ENCODE measurements at regions not wholly inside any gene's neighbourhood (a gene's known extent, or its start where the extent isn't known, plus 50 kb on each side); places are given as distances from the start of the nearest gene placed in this dataset.

GRCh38 chr2:235300368-235301201 is 193.3 kb upstream of the AGAP1 start:
- DNase-seq (ENCODE audit: extremely low read depth in 1 of 2, low read depth in 1 of 2), result no peak

GRCh38 chr2:235301202-235302076 is 192.4 kb upstream of the AGAP1 start:
- no peak for DNase-seq (ENCODE audit: extremely low read depth in 1 of 2, low read depth in 1 of 2)

- no peak for DNase-seq (ENCODE audit: extremely low read depth in 1 of 2, low read depth in 1 of 2)
These were observed 191.6 kb upstream of the AGAP1 start for GRCh38 chr2:235302263-235302662.

GRCh38 chr2:235303499-235304291 is 190.1 kb upstream of the AGAP1 start:
- no peak for DNase-seq (ENCODE audit: extremely low read depth in 1 of 2, low read depth in 1 of 2)

GRCh38 chr2:235305678-235306077 is 188.2 kb upstream of the AGAP1 start:
- DNase-seq (ENCODE audit: extremely low read depth in 1 of 2, low read depth in 1 of 2), result no peak

GRCh38 chr2:235311044-235311443 is 182.8 kb upstream of the AGAP1 start:
- DNase-seq (ENCODE audit: extremely low read depth in 1 of 2, low read depth in 1 of 2), result no peak

- no peak for DNase-seq (ENCODE audit: extremely low read depth in 1 of 2, low read depth in 1 of 2)
These were observed 181.3 kb upstream of the AGAP1 start for GRCh38 chr2:235312571-235312970.

GRCh38 chr2:235314371-235314930 is 179.4 kb upstream of the AGAP1 start:
- no peak for DNase-seq (ENCODE audit: extremely low read depth in 1 of 2, low read depth in 1 of 2)

GRCh38 chr2:235319095-235319494 is 174.7 kb upstream of the AGAP1 start:
- DNase-seq (ENCODE audit: extremely low read depth in 1 of 2, low read depth in 1 of 2), result no peak

- DNase-seq (ENCODE audit: extremely low read depth in 1 of 2, low read depth in 1 of 2), result no peak
These were observed 173.5 kb upstream of the AGAP1 start for GRCh38 chr2:235320326-235320725.

- DNase-seq (ENCODE audit: extremely low read depth in 1 of 2, low read depth in 1 of 2), result no peak
These were observed 169.5 kb upstream of the AGAP1 start for GRCh38 chr2:235324324-235324723.

- no peak for DNase-seq (ENCODE audit: extremely low read depth in 1 of 2, low read depth in 1 of 2)
These were observed 168.7 kb upstream of the AGAP1 start for GRCh38 chr2:235325151-235325550.

GRCh38 chr2:235328991-235329390 is 164.9 kb upstream of the AGAP1 start:
- DNase-seq (ENCODE audit: extremely low read depth in 1 of 2, low read depth in 1 of 2), result no peak

- no peak for DNase-seq (ENCODE audit: extremely low read depth in 1 of 2, low read depth in 1 of 2)
These were observed 162.9 kb upstream of the AGAP1 start for GRCh38 chr2:235330775-235331451.

GRCh38 chr2:235332240-235332890 is 161.5 kb upstream of the AGAP1 start:
- DNase-seq (ENCODE audit: extremely low read depth in 1 of 2, low read depth in 1 of 2), result no peak

- DNase-seq (ENCODE audit: extremely low read depth in 1 of 2, low read depth in 1 of 2), result no peak
These were observed 160.8 kb upstream of the AGAP1 start for GRCh38 chr2:235333076-235333475.

GRCh38 chr2:235334179-235334578 is 159.7 kb upstream of the AGAP1 start:
- no peak for DNase-seq (ENCODE audit: extremely low read depth in 1 of 2, low read depth in 1 of 2)

- no peak for DNase-seq (ENCODE audit: extremely low read depth in 1 of 2, low read depth in 1 of 2)
These were observed 150.6 kb upstream of the AGAP1 start for GRCh38 chr2:235343156-235343774.

- no peak for DNase-seq (ENCODE audit: extremely low read depth in 1 of 2, low read depth in 1 of 2)
These were observed 150.0 kb upstream of the AGAP1 start for GRCh38 chr2:235343869-235344268.

All from activated CD8-positive, alpha-beta memory T cell treated with anti-CD3 and anti-CD28 coated beads for 1 hour (primary cell).